HepG2 (cell line): ENCODE measurements at regions not wholly inside any gene's neighbourhood (a gene's known extent, or its start where the extent isn't known, plus 50 kb on each side); places are given as distances from the start of the nearest gene placed in this dataset.

Source experiments
- ERF ChIP-seq: IDR thresholded peaks from 2 replicates; pipeline ENCODE4 v1.6.1; 2018; ENCODE audit warnings: missing biosample characterization, missing genetic modification reagents
- MEIS2 ChIP-seq: sonication (generic); formaldehyde crosslinking; IDR thresholded peaks from 2 replicates; pipeline ENCODE4 v1.9.0; 2021; ENCODE audit warnings: mild to moderate bottlenecking, missing genetic modification reagents

DNA sequence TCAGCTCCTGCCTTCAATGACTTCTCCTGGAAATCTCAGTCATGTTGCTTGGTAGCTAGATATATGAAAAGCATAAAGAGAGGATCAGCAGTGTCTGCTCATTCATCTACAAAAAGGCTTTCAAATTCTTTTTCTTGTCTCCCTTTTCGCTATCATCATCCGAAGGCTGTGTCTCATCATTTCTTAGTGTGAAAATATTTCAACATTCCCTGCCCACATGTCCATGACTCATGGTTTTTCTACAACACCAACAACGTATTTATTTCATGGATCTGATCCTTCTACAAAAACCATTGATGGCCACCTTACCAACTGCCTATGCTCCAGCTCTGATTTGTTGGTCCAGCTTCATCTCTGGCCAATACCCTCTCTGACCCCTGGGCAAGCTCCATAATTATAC is 472.5 kb upstream of the GHITM start:
- TF ChIP-seq ERF (CRISPR knock-in tag) (no peak), MEIS2 (CRISPR knock-in tag) (no peak)
